Uterus (tissue), 3 donors: ENCODE measurements at regions not wholly inside any gene's neighbourhood (a gene's known extent, or its start where the extent isn't known, plus 50 kb on each side); places are given as distances from the start of the nearest gene placed in this dataset.
"Not testable (repeated sequence)": the region's sequence is repeated elsewhere in the genome, so short reads cannot be mapped to it uniquely, and the experiment has no call there.

Source experiments
- DNase-seq, 2 donors: peaks; one replicate each; pipeline ENCODE4 v3.0.0-alpha.2; 2019 to 2020
- H3K27ac ChIP-seq, 2 donors: fragments of 200-600 bp; sonication (generic); 1 replicate in 1 of 2; 2 replicates in 1 of 2; pipeline ENCODE4 v1.5.1; 2016 to 2018
- H3K27me3 ChIP-seq, 2 donors: fragments of 200-600 bp; sonication (generic); one replicate each; pipeline ENCODE4 v1.5.1; 2018 to 2019; ENCODE audit warnings: control low read depth in 1 of 2
- H3K36me3 ChIP-seq, 2 donors: fragments of 200-600 bp; sonication (generic); one replicate each; pipeline ENCODE4 v1.5.1; 2019; ENCODE audit warnings: control low read depth in 1 of 2
- H3K4me1 ChIP-seq, 2 donors: fragments of 200-600 bp; sonication (generic); one replicate each; pipeline ENCODE4 v1.5.1; 2018 to 2019; ENCODE audit warnings: control low read depth in 1 of 2
- H3K4me3 ChIP-seq, 2 donors: fragments of 200-600 bp; sonication (generic); 1 replicate in 1 of 2; 2 replicates in 1 of 2; pipeline ENCODE4 v1.5.1; 2018 to 2019; ENCODE audit warnings: mild to moderate bottlenecking in 1 of 2
- H3K9me3 ChIP-seq, 2 donors: fragments of 200-600 bp; sonication (generic); one replicate each; pipeline ENCODE4 v1.5.1; 2019; ENCODE audit warnings: control low read depth in 1 of 2
- POLR2A ChIP-seq, 2 donors: fragments of 450-650 bp; IDR thresholded peaks; one replicate each; pipeline ENCODE4 v1.6.1; 2016; ENCODE audit warnings: antibody characterized with exemption in 2 of 2, mild to moderate bottlenecking in 1 of 2, moderate library complexity in 1 of 2
- intact Hi-C: fragments of 100-400 bp; cut with DNase I; formaldehyde crosslinking; loops from one replicate; pipeline ENCODE4 v1.15.1; 2023; ENCODE audit warnings: low total_unique reads
- TF ChIP-seq, protein P1 (sequence below), 4 experiments: fragments of 200-600 bp in 2 of 4; fragments of 450-650 bp in 2 of 4; sonication (generic) in 2 of 4; IDR thresholded peaks; one replicate each; pipeline ENCODE4 v1.5.1; 2016 to 2019; ENCODE audit warnings: antibody characterized with exemption in 4 of 4, mild to moderate bottlenecking in 2 of 4, moderate library complexity in 1 of 4
- donor health status: DM: yes; HTN: yes; CAD: no.

DNA sequence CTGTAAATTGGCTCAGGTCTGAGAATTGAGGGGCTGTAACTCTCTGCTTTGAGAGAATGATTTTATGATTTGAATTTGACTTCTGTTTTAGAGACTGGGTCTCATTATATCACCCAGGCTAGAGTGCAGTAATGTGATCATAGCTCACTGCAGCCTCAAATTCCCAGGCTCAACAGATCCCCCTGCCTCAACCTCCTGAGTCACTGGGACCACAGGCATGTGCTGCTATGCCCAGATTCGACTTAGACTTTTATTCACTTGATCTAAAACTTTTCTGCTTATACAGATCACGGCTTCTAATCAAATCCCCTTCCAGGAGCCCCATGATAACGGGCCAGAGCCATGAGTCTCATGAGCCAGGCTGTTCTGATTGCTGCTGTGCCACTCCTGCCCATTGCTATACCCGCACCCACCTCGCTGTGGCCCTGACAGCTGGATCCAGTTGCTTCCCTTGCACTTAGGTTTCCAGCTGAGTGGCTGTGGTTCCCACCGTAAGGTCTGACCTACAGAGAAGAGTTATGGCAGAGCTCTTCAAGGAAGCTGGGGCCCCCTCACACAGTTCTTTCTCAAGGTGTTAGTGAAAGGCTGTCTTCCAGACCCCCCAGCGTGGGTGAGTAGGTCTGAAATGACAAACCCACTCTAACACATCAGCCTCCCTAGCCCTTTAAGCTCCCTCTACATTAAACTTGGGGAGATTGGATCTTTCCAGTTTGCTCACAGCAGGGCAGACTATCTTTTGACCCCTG, 251.2 kb upstream of the SGCG start:
- Histone ChIP-seq H3K27ac (no peak overlapping the region), H3K27me3 (no peaks in the 10 kb centered on the region), H3K4me3 (no peak overlapping the region), H3K9me3 (no peaks in the 10 kb centered on the region), H3K36me3 (no peaks in the 10 kb centered on the region), H3K4me1 (no peaks in the 10 kb centered on the region)
- intact Hi-C loops, result no loop called here
- TF ChIP-seq, protein P1, sequence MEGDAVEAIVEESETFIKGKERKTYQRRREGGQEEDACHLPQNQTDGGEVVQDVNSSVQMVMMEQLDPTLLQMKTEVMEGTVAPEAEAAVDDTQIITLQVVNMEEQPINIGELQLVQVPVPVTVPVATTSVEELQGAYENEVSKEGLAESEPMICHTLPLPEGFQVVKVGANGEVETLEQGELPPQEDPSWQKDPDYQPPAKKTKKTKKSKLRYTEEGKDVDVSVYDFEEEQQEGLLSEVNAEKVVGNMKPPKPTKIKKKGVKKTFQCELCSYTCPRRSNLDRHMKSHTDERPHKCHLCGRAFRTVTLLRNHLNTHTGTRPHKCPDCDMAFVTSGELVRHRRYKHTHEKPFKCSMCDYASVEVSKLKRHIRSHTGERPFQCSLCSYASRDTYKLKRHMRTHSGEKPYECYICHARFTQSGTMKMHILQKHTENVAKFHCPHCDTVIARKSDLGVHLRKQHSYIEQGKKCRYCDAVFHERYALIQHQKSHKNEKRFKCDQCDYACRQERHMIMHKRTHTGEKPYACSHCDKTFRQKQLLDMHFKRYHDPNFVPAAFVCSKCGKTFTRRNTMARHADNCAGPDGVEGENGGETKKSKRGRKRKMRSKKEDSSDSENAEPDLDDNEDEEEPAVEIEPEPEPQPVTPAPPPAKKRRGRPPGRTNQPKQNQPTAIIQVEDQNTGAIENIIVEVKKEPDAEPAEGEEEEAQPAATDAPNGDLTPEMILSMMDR (IDR thresholded peaks at IDR 0.05), result no peak
- TF ChIP-seq POLR2A (IDR thresholded peaks at IDR 0.05), result no peak
- DNase-seq, result no peak

DNA sequence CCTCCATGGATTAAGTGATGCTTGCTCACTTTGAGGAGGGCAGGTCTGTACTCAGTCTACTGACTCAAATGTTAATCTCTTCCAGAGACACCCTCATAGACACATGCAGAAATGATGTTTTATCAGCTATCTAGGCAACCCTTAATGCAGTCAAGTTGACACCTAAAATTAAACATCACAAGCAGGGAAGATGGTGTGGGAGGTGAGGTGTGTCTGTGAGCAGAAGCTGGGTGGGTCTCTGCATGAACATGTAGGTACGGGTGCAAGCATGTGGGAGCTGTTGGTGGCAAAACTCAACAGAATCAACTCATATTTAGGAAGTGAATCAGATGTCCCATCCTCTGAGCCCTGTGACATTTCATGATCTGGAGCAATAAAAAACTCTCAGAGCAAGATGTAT, 249.2 kb upstream of the SGCG start:
- DNase-seq, result no peak
- H3K4me1 ChIP-seq, result no peaks in the 10 kb centered on the region
- no peak overlapping the region for H3K4me3 ChIP-seq
- no peaks in the 10 kb centered on the region for H3K36me3 ChIP-seq
- intact Hi-C loops, result no loop called here
- no peak overlapping the region for H3K27ac ChIP-seq
- H3K9me3 ChIP-seq, result no peaks in the 10 kb centered on the region
- TF ChIP-seq, protein P1 (IDR thresholded peaks at IDR 0.05), result no peak
- TF ChIP-seq POLR2A (IDR thresholded peaks at IDR 0.05), result no peak
- H3K27me3 ChIP-seq, result no peaks in the 10 kb centered on the region

DNA sequence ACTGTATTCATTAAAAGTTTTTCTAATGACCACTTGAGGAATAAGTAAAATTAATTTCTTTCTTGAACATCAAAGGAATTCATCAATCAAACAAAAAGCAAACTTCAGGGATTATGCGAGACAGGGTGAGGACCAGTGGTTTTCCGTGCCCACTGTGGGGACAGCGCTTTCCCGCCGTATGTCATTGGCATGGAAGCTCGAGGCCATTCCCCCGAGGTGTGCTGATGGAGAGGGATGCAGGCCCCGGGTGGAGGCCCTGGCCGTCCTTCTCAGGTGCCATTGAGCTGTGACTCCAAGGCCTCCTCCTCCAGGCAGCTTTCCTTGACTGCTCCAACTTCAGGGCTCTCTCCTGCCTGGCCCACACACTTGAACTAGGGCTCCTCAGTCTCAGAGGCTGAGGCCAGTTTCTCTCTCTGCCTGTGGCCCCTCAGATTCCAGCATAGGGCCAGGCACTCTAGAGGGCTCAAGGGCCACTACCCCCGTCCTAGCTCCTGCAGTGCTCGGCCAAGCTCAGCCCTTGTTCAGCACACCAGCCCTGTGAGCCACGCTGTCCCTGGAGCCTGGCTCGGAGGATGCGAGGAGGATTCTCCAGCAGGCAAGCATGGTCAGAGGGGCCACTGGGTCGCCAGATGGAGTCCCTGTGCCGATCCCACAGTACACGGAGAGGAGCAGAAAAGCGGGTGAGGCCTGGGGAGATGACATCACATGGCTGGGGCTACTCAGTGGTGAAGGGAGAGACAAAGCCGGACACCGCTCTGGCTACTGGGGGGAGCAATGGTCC, 248.0 kb upstream of the SGCG start:
- H3K27me3 ChIP-seq, H3K27ac ChIP-seq, H3K36me3 ChIP-seq, intact Hi-C loops, H3K9me3 ChIP-seq, H3K4me1 ChIP-seq, DNase-seq, H3K4me3 ChIP-seq: not testable (repeated sequence)

DNA sequence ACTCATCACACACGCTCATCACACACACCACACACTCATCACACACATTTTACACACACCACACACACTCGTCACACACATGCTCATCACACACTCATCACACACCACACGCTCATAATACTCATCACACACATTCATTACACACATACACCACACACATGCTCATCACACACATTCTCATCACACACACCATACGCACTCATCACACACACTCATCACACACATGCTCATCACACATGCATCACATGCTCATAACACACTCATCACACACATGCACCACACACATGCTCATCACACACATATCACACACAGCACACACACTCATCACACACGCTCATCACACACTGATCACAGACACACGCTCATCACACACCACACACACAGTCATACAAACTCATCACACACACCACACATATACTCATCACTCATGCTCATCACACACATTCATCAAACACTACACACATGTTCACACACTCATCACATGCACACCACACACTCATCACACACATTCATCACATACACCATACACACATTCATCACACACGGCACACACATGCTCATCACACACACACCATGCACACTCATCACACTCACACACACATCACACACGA, 247.1 kb upstream of the SGCG start:
- Histone ChIP-seq H3K4me1 (no peaks in the 10 kb centered on the region), H3K27ac (no peak overlapping the region), H3K4me3 (no peak overlapping the region), H3K9me3 (no peaks in the 10 kb centered on the region), H3K36me3 (no peaks in the 10 kb centered on the region), H3K27me3 (no peaks in the 10 kb centered on the region)
- DNase-seq, result no peak
- intact Hi-C loops, result no loop called here
- TF ChIP-seq, protein P1 (IDR thresholded peaks at IDR 0.05), result no peak
- no peak for TF ChIP-seq POLR2A (IDR thresholded peaks at IDR 0.05)

DNA sequence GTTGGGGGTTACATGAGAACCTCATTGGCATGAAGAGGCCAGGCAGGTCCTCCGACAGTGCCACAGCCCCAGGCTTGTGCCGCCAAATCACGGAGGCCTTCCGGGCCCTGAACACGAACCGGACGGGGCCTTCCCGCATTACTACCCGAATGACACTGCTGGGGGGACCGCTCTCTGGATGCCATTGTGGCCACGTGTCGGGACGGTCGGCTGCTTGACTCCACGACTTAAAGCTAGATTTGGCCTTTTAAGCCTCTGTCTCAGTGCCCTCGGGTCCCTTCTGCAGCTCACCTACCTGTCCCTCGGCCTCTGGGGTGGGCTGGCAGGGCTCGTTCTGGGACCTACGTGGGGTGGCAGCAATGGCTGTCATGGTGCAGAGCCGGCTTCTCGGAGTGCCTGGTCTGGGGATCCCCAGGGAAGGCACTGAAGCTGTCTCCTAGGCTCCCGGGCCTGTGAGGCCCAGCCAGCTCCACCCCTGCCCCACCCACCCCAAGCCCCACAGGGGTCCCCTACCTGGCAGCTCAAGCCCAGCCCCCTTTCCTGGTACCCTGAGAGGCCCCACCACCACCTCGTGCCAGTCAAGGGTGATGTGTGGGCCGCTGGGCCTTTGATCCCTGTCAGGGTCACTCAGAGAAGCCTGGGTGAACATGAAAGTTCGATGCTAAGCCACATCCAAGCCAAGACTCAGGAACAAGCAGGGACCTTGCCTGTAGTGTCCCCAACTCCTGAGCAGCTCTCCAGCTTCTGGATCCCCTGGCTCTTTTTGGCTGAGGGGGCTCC, 245.8 kb upstream of the SGCG start:
- no peaks in the 10 kb centered on the region for H3K27me3 ChIP-seq
- intact Hi-C loops, result loop anchor here (5.0 kb wide), 1 partner anchor 1422 kb away; no protein-coding TSS in a partner anchor

More for the DNA sequence above, 245.8 kb upstream of the SGCG start:
- TF ChIP-seq, protein P1 (IDR thresholded peaks at IDR 0.05), result no peak
- no peak for TF ChIP-seq POLR2A (IDR thresholded peaks at IDR 0.05)
- Histone ChIP-seq H3K9me3 (no peaks in the 10 kb centered on the region), H3K27ac (no peak overlapping the region), H3K4me3 (no peak overlapping the region), H3K4me1 (no peaks in the 10 kb centered on the region), H3K36me3 (no peaks in the 10 kb centered on the region)
- DNase-seq, result no peak
